ENCODE measurements at regions not wholly inside any gene's neighbourhood (a gene's known extent, or its start where the extent isn't known, plus 50 kb on each side); places are given as distances from the start of the nearest gene placed in this dataset.

DNA sequence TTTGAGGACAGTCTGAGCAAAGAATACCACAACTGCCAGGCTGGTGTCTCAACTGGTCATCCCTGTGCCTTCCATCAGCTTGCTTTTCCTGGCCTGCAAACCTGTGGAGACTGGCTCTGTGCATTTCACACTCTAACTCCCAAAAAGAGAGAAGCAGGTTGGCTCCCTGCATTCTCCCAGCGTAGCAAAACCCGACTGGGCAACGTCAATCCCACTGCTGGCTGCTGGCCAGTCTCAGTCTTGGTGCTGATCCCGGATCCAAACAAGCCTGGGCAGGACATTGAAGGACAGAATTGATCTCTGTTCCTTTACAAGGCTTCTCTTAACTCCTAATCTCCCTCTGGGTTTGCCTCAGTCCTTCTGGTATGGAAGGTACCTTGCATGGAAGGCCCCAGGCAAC lies 65.4 kb downstream of the FZD10 start:
- TF ChIP-seq POLR2AphosphoS5 (IDR thresholded peaks at IDR 0.05; ENCODE audit: low read depth, low read length): no peak
- no peak for TF ChIP-seq POLR2A (IDR thresholded peaks at IDR 0.05; ENCODE audit: low read depth, low read length)
- no peak for TF ChIP-seq TAF1 (IDR thresholded peaks at IDR 0.05; ENCODE audit: low read depth, low read length)
- TF ChIP-seq SPI1 (IDR thresholded peaks at IDR 0.05; ENCODE audit: low read depth, low read length): no peak
- TF ChIP-seq PAX5 (IDR thresholded peaks at IDR 0.05; ENCODE audit: insufficient read depth, low read length, severe bottlenecking): no peak
